ENCODE measurements at regions not wholly inside any gene's neighbourhood (a gene's known extent, or its start where the extent isn't known, plus 50 kb on each side); places are given as distances from the start of the nearest gene placed in this dataset.

GRCh38 chr4:147328756-147329446 is 152.0 kb upstream of the EDNRA start:
- H3K9ac ChIP-seq (ENCODE audit: low read length in 2 of 2), result no peak overlapping the region
- no peaks in the 10 kb centered on the region for H3K27me3 ChIP-seq (ENCODE audit: control insufficient read depth in 1 of 2, insufficient read depth in 2 of 2, low read length in 2 of 2)
- no peaks in the 10 kb centered on the region for H3K36me3 ChIP-seq (ENCODE audit: control insufficient read depth in 2 of 2, insufficient read depth in 2 of 2, low read length in 2 of 2)
- no peaks in the 10 kb centered on the region for H3K9me3 ChIP-seq (ENCODE audit: control insufficient read depth in 2 of 2, low read length in 2 of 2)
- H3K4me3 ChIP-seq (ENCODE audit: low read length in 2 of 2), result no peak overlapping the region
- no peak overlapping the region for H3K27ac ChIP-seq (ENCODE audit: low read length)
- H3K4me1 ChIP-seq (ENCODE audit: control insufficient read depth, insufficient read depth, low read length), result no peaks in the 10 kb centered on the region

DNA sequence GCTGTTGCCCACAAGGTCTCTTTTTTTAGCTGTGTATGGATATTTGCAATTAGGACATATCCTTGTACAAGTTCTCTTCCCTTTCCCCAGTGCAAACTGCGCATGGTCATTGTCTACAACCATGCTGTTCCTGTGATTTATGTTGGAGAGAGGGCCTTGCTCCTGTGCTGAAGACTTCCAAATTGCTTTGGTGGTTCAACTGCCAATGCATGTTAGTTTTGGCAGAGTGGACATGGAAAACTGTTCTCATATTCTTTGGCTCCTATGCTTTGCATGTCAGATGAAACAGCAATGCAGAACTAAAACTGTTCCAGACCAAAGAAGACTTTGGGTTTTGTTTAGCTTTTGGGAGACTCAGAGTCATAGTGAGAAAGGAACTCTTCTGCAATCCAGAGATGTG is 148.8 kb upstream of the EDNRA start:
- Histone ChIP-seq H3K27ac (ENCODE audit: low read length) (no peak overlapping the region), H3K9me3 (ENCODE audit: control insufficient read depth in 2 of 2, low read length in 2 of 2) (no peaks in the 10 kb centered on the region), H3K36me3 (ENCODE audit: control insufficient read depth in 2 of 2, insufficient read depth in 2 of 2, low read length in 2 of 2) (no peaks in the 10 kb centered on the region), H3K4me3 (ENCODE audit: low read length in 2 of 2) (no peak overlapping the region), H3K4me1 (ENCODE audit: control insufficient read depth, insufficient read depth, low read length) (no peaks in the 10 kb centered on the region), H3K27me3 (ENCODE audit: control insufficient read depth in 1 of 2, insufficient read depth in 2 of 2, low read length in 2 of 2) (no peaks in the 10 kb centered on the region), H3K9ac (ENCODE audit: low read length in 2 of 2) (no peak overlapping the region)

- no peaks in the 10 kb centered on the region for H3K27me3 ChIP-seq (ENCODE audit: control insufficient read depth in 1 of 2, insufficient read depth in 2 of 2, low read length in 2 of 2)
- no peak overlapping the region for H3K27ac ChIP-seq (ENCODE audit: low read length)
- no peak overlapping the region for H3K9ac ChIP-seq (ENCODE audit: low read length in 2 of 2)
- H3K4me1 ChIP-seq (ENCODE audit: control insufficient read depth, insufficient read depth, low read length), result no peaks in the 10 kb centered on the region
- no peaks in the 10 kb centered on the region for H3K9me3 ChIP-seq (ENCODE audit: control insufficient read depth in 2 of 2, low read length in 2 of 2)
- no peak overlapping the region for H3K4me3 ChIP-seq (ENCODE audit: low read length in 2 of 2)
- H3K36me3 ChIP-seq (ENCODE audit: control insufficient read depth in 2 of 2, insufficient read depth in 2 of 2, low read length in 2 of 2), result no peaks in the 10 kb centered on the region
Measured at GRCh38 chr4:147334478-147334877, 146.4 kb upstream of the EDNRA start.

DNA sequence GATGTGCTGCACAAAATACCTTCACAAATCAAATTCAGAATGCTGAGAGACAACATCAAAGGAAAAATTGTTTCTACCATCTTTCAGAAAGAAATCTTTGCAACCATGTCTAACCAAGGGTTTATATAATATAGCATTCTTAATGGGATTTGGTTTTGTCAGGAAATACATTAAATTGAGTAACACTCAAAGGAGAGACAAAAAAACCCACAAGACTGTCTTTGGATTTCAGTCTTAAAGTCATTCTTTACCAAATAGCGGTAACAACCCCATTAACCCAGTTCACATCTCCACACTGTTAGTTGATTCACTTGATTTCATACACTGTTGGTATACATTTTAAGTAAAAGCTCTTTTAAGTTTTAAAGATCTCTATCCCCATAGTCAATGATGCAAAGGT is 145.7 kb upstream of the EDNRA start:
- Histone ChIP-seq H3K27me3 (ENCODE audit: control insufficient read depth in 1 of 2, insufficient read depth in 2 of 2, low read length in 2 of 2) (no peaks in the 10 kb centered on the region), H3K27ac (ENCODE audit: low read length) (no peak overlapping the region), H3K9me3 (ENCODE audit: control insufficient read depth in 2 of 2, low read length in 2 of 2) (no peaks in the 10 kb centered on the region), H3K9ac (ENCODE audit: low read length in 2 of 2) (no peak overlapping the region), H3K4me3 (ENCODE audit: low read length in 2 of 2) (no peak overlapping the region), H3K4me1 (ENCODE audit: control insufficient read depth, insufficient read depth, low read length) (no peaks in the 10 kb centered on the region), H3K36me3 (ENCODE audit: control insufficient read depth in 2 of 2, insufficient read depth in 2 of 2, low read length in 2 of 2) (no peaks in the 10 kb centered on the region)

GRCh38 chr4:147336252-147336651 is 144.6 kb upstream of the EDNRA start:
- Histone ChIP-seq H3K36me3 (ENCODE audit: control insufficient read depth in 2 of 2, insufficient read depth in 2 of 2, low read length in 2 of 2) (no peaks in the 10 kb centered on the region), H3K27ac (ENCODE audit: low read length) (no peak overlapping the region), H3K9ac (ENCODE audit: low read length in 2 of 2) (no peak overlapping the region), H3K4me1 (ENCODE audit: control insufficient read depth, insufficient read depth, low read length) (no peaks in the 10 kb centered on the region), H3K9me3 (ENCODE audit: control insufficient read depth in 2 of 2, low read length in 2 of 2) (no peaks in the 10 kb centered on the region), H3K4me3 (ENCODE audit: low read length in 2 of 2) (no peak overlapping the region), H3K27me3 (ENCODE audit: control insufficient read depth in 1 of 2, insufficient read depth in 2 of 2, low read length in 2 of 2) (no peaks in the 10 kb centered on the region)

DNA sequence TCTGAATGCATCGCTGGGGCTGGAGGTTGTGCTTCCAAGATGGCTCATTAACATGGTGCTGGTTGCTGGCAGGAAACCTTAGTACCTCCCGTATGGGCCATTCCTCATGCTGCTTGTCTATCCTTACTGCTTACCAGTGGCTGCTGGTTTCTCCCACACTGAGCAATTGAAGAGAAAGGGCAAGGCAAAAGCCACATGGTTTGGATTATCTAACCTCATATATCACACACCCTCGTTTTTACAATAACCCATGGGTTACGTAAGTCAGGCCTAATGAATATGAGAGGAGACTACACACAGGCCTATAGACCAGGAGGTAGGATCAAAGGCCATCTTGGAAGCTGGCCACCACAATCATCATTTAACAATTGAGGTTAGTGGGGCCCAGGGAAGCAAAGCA is 141.8 kb upstream of the EDNRA start:
- Histone ChIP-seq H3K9ac (ENCODE audit: low read length in 2 of 2) (no peak overlapping the region), H3K9me3 (ENCODE audit: control insufficient read depth in 2 of 2, low read length in 2 of 2) (no peaks in the 10 kb centered on the region), H3K36me3 (ENCODE audit: control insufficient read depth in 2 of 2, insufficient read depth in 2 of 2, low read length in 2 of 2) (no peaks in the 10 kb centered on the region), H3K27me3 (ENCODE audit: control insufficient read depth in 1 of 2, insufficient read depth in 2 of 2, low read length in 2 of 2) (no peaks in the 10 kb centered on the region), H3K4me3 (ENCODE audit: low read length in 2 of 2) (no peak overlapping the region), H3K27ac (ENCODE audit: low read length) (peak overlapping the region; percentile 11), H3K4me1 (ENCODE audit: control insufficient read depth, insufficient read depth, low read length) (no peaks in the 10 kb centered on the region)

DNA sequence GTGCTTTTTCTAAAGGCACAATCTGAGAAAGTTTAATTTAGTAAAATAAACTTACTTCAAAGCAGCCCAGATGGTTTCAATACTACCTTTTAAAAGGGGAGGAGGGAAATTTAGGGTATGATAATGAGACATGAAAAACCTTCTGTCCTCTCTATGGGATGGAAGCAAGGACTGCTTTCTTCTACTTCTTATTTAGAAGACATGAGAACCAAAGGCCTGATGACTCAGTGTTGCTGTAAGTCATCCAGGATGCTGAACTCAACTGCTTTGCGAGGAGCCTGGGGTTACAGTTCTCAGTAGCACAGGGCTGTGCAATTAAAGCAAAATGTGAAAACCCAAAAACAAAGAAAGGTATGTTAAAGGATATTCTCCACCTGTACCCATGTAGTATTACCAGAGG is 140.8 kb upstream of the EDNRA start:
- Histone ChIP-seq H3K27me3 (ENCODE audit: control insufficient read depth in 1 of 2, insufficient read depth in 2 of 2, low read length in 2 of 2) (no peaks in the 10 kb centered on the region), H3K9ac (ENCODE audit: low read length in 2 of 2) (no peak overlapping the region), H3K4me3 (ENCODE audit: low read length in 2 of 2) (no peak overlapping the region), H3K36me3 (ENCODE audit: control insufficient read depth in 2 of 2, insufficient read depth in 2 of 2, low read length in 2 of 2) (no peaks in the 10 kb centered on the region), H3K4me1 (ENCODE audit: control insufficient read depth, insufficient read depth, low read length) (no peaks in the 10 kb centered on the region), H3K27ac (ENCODE audit: low read length) (peak overlapping the region; percentile 18), H3K9me3 (ENCODE audit: control insufficient read depth in 2 of 2, low read length in 2 of 2) (no peaks in the 10 kb centered on the region)

GRCh38 chr4:147340591-147341120 is 140.2 kb upstream of the EDNRA start:
- Histone ChIP-seq H3K4me3 (ENCODE audit: low read length in 2 of 2) (no peak overlapping the region), H3K9me3 (ENCODE audit: control insufficient read depth in 2 of 2, low read length in 2 of 2) (no peaks in the 10 kb centered on the region), H3K27me3 (ENCODE audit: control insufficient read depth in 1 of 2, insufficient read depth in 2 of 2, low read length in 2 of 2) (no peaks in the 10 kb centered on the region), H3K36me3 (ENCODE audit: control insufficient read depth in 2 of 2, insufficient read depth in 2 of 2, low read length in 2 of 2) (no peaks in the 10 kb centered on the region), H3K4me1 (ENCODE audit: control insufficient read depth, insufficient read depth, low read length) (no peaks in the 10 kb centered on the region), H3K27ac (ENCODE audit: low read length) (peak overlapping the region; percentile 18), H3K9ac (ENCODE audit: low read length in 2 of 2) (no peak overlapping the region)

- Histone ChIP-seq H3K9ac (ENCODE audit: low read length in 2 of 2) (no peak overlapping the region), H3K9me3 (ENCODE audit: control insufficient read depth in 2 of 2, low read length in 2 of 2) (no peaks in the 10 kb centered on the region), H3K36me3 (ENCODE audit: control insufficient read depth in 2 of 2, insufficient read depth in 2 of 2, low read length in 2 of 2) (no peaks in the 10 kb centered on the region), H3K4me1 (ENCODE audit: control insufficient read depth, insufficient read depth, low read length) (no peaks in the 10 kb centered on the region), H3K27ac (ENCODE audit: low read length) (no peak overlapping the region), H3K4me3 (ENCODE audit: low read length in 2 of 2) (no peak overlapping the region), H3K27me3 (ENCODE audit: control insufficient read depth in 1 of 2, insufficient read depth in 2 of 2, low read length in 2 of 2) (no peaks in the 10 kb centered on the region)
Measured at GRCh38 chr4:147343692-147344091, 137.2 kb upstream of the EDNRA start.

DNA sequence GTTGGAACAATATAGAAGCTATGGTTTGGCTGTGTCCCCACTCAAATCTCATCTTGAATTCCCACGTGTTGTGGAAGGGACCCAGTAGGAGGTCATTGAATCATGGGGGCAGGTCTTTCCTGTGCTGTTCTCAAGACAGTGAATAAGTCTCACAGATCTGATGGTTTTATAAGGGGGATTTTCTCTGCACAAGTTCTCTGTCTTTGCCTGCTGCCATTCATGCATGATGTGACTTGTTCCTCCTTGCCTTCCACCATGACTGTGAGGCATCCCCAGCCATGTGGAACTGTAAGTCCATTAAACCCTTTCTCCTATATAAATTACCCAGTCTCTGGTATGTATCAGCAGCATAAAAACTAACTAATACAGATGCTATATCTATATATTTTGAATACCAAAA is 135.2 kb upstream of the EDNRA start:
- H3K27ac ChIP-seq (ENCODE audit: low read length), result no peak overlapping the region
- peaks cover 8% of the 10 kb centered on the region for H3K4me1 ChIP-seq (ENCODE audit: control insufficient read depth, insufficient read depth, low read length)
- no peak overlapping the region for H3K4me3 ChIP-seq (ENCODE audit: low read length in 2 of 2)
- no peaks in the 10 kb centered on the region for H3K27me3 ChIP-seq (ENCODE audit: control insufficient read depth in 1 of 2, insufficient read depth in 2 of 2, low read length in 2 of 2)
- H3K9ac ChIP-seq (ENCODE audit: low read length in 2 of 2), result no peak overlapping the region
- H3K36me3 ChIP-seq (ENCODE audit: control insufficient read depth in 2 of 2, insufficient read depth in 2 of 2, low read length in 2 of 2), result no peaks in the 10 kb centered on the region
- no peaks in the 10 kb centered on the region for H3K9me3 ChIP-seq (ENCODE audit: control insufficient read depth in 2 of 2, low read length in 2 of 2)

DNA sequence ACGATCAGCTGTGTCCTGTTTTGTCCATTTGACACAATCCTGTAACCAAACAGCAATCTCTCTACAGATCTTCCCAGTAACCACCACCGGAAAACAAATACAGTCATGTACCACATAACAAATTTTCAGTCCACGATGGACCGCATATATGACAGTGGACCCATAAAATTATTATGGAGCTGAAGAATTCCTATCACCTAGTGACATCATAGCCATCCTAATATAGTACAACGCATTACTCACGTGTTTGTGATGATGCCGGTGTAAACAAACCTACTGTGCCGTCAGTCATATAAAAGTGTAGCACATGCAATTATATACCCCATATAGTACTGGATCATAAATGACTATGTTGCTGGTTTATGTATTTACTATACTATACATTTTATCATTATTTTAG is 133.7 kb upstream of the EDNRA start:
- Histone ChIP-seq H3K4me3 (ENCODE audit: low read length in 2 of 2) (no peak overlapping the region), H3K9ac (ENCODE audit: low read length in 2 of 2) (no peak overlapping the region), H3K9me3 (ENCODE audit: control insufficient read depth in 2 of 2, low read length in 2 of 2) (no peaks in the 10 kb centered on the region), H3K36me3 (ENCODE audit: control insufficient read depth in 2 of 2, insufficient read depth in 2 of 2, low read length in 2 of 2) (no peaks in the 10 kb centered on the region), H3K4me1 (ENCODE audit: control insufficient read depth, insufficient read depth, low read length) (peaks cover 8% of the 10 kb centered on the region), H3K27ac (ENCODE audit: low read length) (no peak overlapping the region), H3K27me3 (ENCODE audit: control insufficient read depth in 1 of 2, insufficient read depth in 2 of 2, low read length in 2 of 2) (no peaks in the 10 kb centered on the region)

Data from stomach smooth muscle (tissue), 2 donors.